CD4-positive, alpha-beta T cell (primary cell): ENCODE measurements at regions not wholly inside any gene's neighbourhood (a gene's known extent, or its start where the extent isn't known, plus 50 kb on each side); places are given as distances from the start of the nearest gene placed in this dataset.
A peak's percentile ranks its signal among the peaks of the same experiment; 100 is the strongest.

Experiments
- ATAC-seq: fragments of 200-7000 bp; cut with Tn5 transposase; one replicate; pipeline ENCODE4 v1.10.0; 2022; ENCODE audit warnings: mild to moderate bottlenecking; ENCODE audit not compliant: poor library complexity
- CTCF ChIA-PET: fragments of 350-600 bp; sonication (Branson Sonifier 250); formaldehyde crosslinking; loops from one replicate; lab custom pipeline; 2021; ENCODE audit warnings: antibody characterized with exemption, inconsistent platforms; lab: Charles Lee
- POLR2A ChIA-PET: fragments of 350-600 bp; sonication (Branson Sonifier 250); formaldehyde crosslinking; loops from one replicate; lab custom pipeline; 2021; ENCODE audit warnings: antibody characterized with exemption, inconsistent platforms; lab: Charles Lee
- DNase-seq, 14 experiments: peaks; one replicate each; pipeline ENCODE4 v3.0.0-alpha.2; 2013 to 2020; ENCODE audit warnings: mixed read lengths in 2 of 14
- H3K27ac ChIP-seq, 2 donors: one replicate each; pipeline versions ENCODE4 v1.5.1 to v1.7.0; 2013; ENCODE audit warnings: low read length in 2 of 2, low read depth in 1 of 2, mild to moderate bottlenecking in 1 of 2
- H3K27me3 ChIP-seq, 2 experiments: 1 replicate in 1 of 2; 2 replicates in 1 of 2; pipeline versions ENCODE4 v1.6.1 to v1.7.0; 2013; ENCODE audit warnings: low read length in 2 of 2, control low read depth in 1 of 2, mild to moderate bottlenecking in 1 of 2, moderate library complexity in 1 of 2; ENCODE audit not compliant: insufficient read depth in 2 of 2, control insufficient read depth in 1 of 2
- H3K36me3 ChIP-seq: one replicate; pipeline ENCODE4 v1.6.1; 2013; ENCODE audit warnings: low read length, control low read depth; ENCODE audit not compliant: insufficient read depth
- H3K4me1 ChIP-seq: one replicate; pipeline ENCODE4 v1.6.1; 2013; ENCODE audit warnings: low read length, control low read depth; ENCODE audit not compliant: insufficient read depth
- H3K4me3 ChIP-seq: one replicate; pipeline ENCODE4 v1.5.1; 2013; ENCODE audit warnings: mild to moderate bottlenecking, low read length, moderate library complexity
- H3K9me3 ChIP-seq, 2 experiments: 1 replicate in 1 of 2; 2 replicates in 1 of 2; pipeline versions ENCODE4 v1.6.1 to v1.7.0; 2013; ENCODE audit warnings: low read length in 2 of 2, mild to moderate bottlenecking in 2 of 2, control low read depth in 1 of 2, moderate library complexity in 1 of 2; ENCODE audit not compliant: control insufficient read depth in 1 of 2, insufficient read depth in 1 of 2
- H3K27ac Mint-ChIP-seq: one replicate; pipeline ENCODE4 v1.8.0; 2020; ENCODE audit warnings: mixed read lengths
- H3K27me3 Mint-ChIP-seq: one replicate; pipeline ENCODE4 v1.8.0; 2021; ENCODE audit warnings: mixed read lengths
- H3K36me3 Mint-ChIP-seq: one replicate; pipeline ENCODE4 v1.8.0; 2021; ENCODE audit warnings: low read depth, mixed read lengths
- H3K4me1 Mint-ChIP-seq: one replicate; pipeline ENCODE4 v1.8.0; 2021; ENCODE audit warnings: low read depth, mixed read lengths
- H3K4me3 Mint-ChIP-seq: one replicate; pipeline ENCODE4 v1.8.0; 2020; ENCODE audit warnings: mild to moderate bottlenecking, mixed read lengths
- H3K9me3 Mint-ChIP-seq: one replicate; pipeline ENCODE4 v1.8.0; 2020; ENCODE audit warnings: mixed read lengths
- intact Hi-C, 2 experiments: fragments of 100-400 bp; cut with DNase I in 1 of 2; cut with micrococcal nuclease in 1 of 2; formaldehyde crosslinking; loops; one replicate each; pipeline versions ENCODE4 v1.15.1 to v1.9.0; 2023 to 2025; cut with DNase I, micrococcal nuclease
- TF ChIP-seq, protein P1 (sequence below): fragments of 200-600 bp; IDR thresholded peaks from one replicate; pipeline ENCODE4 v1.8.0; 2022; ENCODE audit warnings: antibody characterized with exemption, mild to moderate bottlenecking

DNA sequence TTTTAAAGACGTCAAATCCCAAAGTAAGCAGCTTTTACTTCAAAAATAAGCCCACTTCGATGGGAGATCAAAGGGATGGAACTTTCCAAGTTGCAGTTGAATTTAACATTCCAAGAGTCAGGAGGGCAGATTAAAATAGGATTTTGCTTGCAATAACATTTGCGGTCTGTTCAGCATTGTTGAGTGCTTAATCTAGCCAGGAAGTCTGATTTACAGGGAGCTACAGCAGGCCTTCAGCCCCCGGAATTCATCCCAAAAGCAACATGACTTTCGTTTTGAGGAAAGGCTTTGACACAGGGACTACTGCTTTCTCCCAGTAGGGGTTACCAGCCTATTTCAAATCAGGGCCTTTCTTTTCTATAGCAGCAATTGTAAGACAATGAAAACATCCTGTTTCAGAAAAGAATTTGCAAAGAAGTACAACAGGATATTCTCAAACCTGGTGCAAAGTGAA lies 279.6 kb upstream of the PITRM1 start:
- H3K27me3 ChIP-seq: no peaks in the 10 kb centered on the region
- ATAC-seq: peak; percentile 64
- H3K4me3 ChIP-seq: no peak overlapping the region
- intact Hi-C loops: loop anchor here in 1 of 2 experiments (5.0 kb wide), 1 partner anchor 335 kb away; the partner anchor contains the start of gene KLF6
- H3K36me3 Mint-ChIP-seq: no peaks in the 10 kb centered on the region
- no peaks in the 10 kb centered on the region for H3K9me3 Mint-ChIP-seq
- H3K4me1 Mint-ChIP-seq: peaks cover 30% of the 10 kb centered on the region
- POLR2A ChIA-PET: interaction anchor here (0.5 to 2.3 kb wide), 4 partner anchors 20 to 382 kb away, joined by 3 to 17 read pairs (median 4); partner anchors contain the start of gene KLF6
- DNase-seq: peak in 1 of 14 experiments; percentile 32
- no peak overlapping the region for H3K4me3 Mint-ChIP-seq
- no peak overlapping the region for H3K27ac ChIP-seq
- H3K9me3 ChIP-seq: no peaks in the 10 kb centered on the region
- TF ChIP-seq, protein P1, sequence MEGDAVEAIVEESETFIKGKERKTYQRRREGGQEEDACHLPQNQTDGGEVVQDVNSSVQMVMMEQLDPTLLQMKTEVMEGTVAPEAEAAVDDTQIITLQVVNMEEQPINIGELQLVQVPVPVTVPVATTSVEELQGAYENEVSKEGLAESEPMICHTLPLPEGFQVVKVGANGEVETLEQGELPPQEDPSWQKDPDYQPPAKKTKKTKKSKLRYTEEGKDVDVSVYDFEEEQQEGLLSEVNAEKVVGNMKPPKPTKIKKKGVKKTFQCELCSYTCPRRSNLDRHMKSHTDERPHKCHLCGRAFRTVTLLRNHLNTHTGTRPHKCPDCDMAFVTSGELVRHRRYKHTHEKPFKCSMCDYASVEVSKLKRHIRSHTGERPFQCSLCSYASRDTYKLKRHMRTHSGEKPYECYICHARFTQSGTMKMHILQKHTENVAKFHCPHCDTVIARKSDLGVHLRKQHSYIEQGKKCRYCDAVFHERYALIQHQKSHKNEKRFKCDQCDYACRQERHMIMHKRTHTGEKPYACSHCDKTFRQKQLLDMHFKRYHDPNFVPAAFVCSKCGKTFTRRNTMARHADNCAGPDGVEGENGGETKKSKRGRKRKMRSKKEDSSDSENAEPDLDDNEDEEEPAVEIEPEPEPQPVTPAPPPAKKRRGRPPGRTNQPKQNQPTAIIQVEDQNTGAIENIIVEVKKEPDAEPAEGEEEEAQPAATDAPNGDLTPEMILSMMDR: peak; percentile 38
- CTCF ChIA-PET: no interaction called here
- peaks cover 2% of the 10 kb centered on the region for H3K27me3 Mint-ChIP-seq
- H3K27ac Mint-ChIP-seq: peak overlapping the region; percentile 77
- peaks cover 5% of the 10 kb centered on the region for H3K4me1 ChIP-seq
- H3K36me3 ChIP-seq: no peaks in the 10 kb centered on the region

GRCh38 chr10:3451516-3452172 lies 279.1 kb upstream of the PITRM1 start:
- ATAC-seq (no peak), DNase-seq (no peak)
- Histone ChIP-seq H3K4me1 (peaks cover 5% of the 10 kb centered on the region), H3K27me3 (no peaks in the 10 kb centered on the region), H3K9me3 (no peaks in the 10 kb centered on the region), H3K4me3 (no peak overlapping the region), H3K27ac (no peak overlapping the region), H3K36me3 (no peaks in the 10 kb centered on the region)
- H3K9me3 Mint-ChIP-seq: no peaks in the 10 kb centered on the region
- TF ChIP-seq, protein P1: no peak
- intact Hi-C loops: loop anchor here in 1 of 2 experiments (5.0 kb wide), 1 partner anchor 336 kb away; the partner anchor contains the start of gene KLF6
- POLR2A ChIA-PET: interaction anchor here (0.5 to 2.3 kb wide), 4 partner anchors 21 to 382 kb away, joined by 3 to 17 read pairs (median 4); partner anchors contain the start of gene KLF6
- H3K36me3 Mint-ChIP-seq: no peaks in the 10 kb centered on the region
- H3K27ac Mint-ChIP-seq: peak overlapping the region; percentile 77
- H3K4me1 Mint-ChIP-seq: peaks cover 30% of the 10 kb centered on the region
- H3K4me3 Mint-ChIP-seq: no peak overlapping the region
- peaks cover 5% of the 10 kb centered on the region for H3K27me3 Mint-ChIP-seq
- CTCF ChIA-PET: no interaction called here

DNA sequence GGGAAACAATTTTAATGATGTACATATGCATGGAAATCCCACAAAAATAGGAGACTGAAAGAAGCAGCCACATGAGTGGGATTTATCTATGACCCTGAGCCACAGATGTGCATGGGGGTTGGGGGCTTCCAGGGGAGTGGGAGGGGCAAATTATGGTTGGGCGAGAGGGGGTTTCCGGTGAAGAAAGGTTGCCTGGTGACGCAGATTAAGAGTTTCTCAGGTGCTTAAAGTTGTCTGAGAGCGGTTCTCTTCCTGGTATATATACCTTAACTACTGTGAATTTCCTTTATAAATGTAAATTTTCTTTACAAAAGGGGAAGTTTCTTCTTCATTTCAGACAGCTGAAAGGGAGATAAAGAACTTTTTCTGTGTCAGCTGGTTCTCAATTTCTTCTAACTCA lies 273.6 kb upstream of the PITRM1 start:
- ChIA-PET POLR2A (no interaction called here), CTCF (no interaction called here)
- Mint-ChIP-seq H3K27me3 (peaks cover 5% of the 10 kb centered on the region), H3K27ac (no peak overlapping the region), H3K4me1 (no peaks in the 10 kb centered on the region), H3K36me3 (no peaks in the 10 kb centered on the region), H3K4me3 (no peak overlapping the region), H3K9me3 (no peaks in the 10 kb centered on the region)
- DNase-seq (no peak), ATAC-seq (no peak)
- Histone ChIP-seq H3K36me3 (no peaks in the 10 kb centered on the region), H3K4me3 (no peak overlapping the region), H3K27ac (no peak overlapping the region), H3K27me3 (no peaks in the 10 kb centered on the region), H3K4me1 (no peaks in the 10 kb centered on the region), H3K9me3 (no peaks in the 10 kb centered on the region)
- intact Hi-C loops: no loop called here
- TF ChIP-seq, protein P1: no peak
